ENCODE measurements at regions not wholly inside any gene's neighbourhood (a gene's known extent, or its start where the extent isn't known, plus 50 kb on each side); places are given as distances from the start of the nearest gene placed in this dataset.

DNA sequence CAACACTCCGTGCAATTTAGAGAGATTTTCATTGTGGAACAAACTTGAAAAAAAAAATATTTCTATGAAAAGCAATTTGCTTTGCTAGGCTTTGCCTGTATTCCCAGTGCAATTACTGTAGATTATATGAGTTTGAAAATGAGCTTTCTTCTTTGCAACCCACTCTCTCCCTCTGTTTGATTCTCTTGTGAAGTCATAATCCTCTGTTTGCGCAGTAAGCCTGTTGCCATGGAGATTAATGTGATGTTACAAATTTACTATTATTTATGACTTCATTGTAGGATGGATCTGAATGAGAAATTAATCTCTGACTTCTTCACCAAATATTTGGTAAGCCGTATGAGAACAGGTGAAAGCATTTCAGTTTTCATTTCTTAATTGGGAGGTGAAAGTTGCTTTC, 320.3 kb downstream of the SPATA31D1 start:
- TF ChIP-seq, protein P1, sequence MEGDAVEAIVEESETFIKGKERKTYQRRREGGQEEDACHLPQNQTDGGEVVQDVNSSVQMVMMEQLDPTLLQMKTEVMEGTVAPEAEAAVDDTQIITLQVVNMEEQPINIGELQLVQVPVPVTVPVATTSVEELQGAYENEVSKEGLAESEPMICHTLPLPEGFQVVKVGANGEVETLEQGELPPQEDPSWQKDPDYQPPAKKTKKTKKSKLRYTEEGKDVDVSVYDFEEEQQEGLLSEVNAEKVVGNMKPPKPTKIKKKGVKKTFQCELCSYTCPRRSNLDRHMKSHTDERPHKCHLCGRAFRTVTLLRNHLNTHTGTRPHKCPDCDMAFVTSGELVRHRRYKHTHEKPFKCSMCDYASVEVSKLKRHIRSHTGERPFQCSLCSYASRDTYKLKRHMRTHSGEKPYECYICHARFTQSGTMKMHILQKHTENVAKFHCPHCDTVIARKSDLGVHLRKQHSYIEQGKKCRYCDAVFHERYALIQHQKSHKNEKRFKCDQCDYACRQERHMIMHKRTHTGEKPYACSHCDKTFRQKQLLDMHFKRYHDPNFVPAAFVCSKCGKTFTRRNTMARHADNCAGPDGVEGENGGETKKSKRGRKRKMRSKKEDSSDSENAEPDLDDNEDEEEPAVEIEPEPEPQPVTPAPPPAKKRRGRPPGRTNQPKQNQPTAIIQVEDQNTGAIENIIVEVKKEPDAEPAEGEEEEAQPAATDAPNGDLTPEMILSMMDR (IDR thresholded peaks at IDR 0.05; ENCODE audit: low read depth, low read length, poor library complexity, severe bottlenecking) = no peak
- no peak for TF ChIP-seq EZH2phosphoT487 (IDR thresholded peaks at IDR 0.05; ENCODE audit: borderline replicate concordance, low read length)

GRCh38 chr9:82313697-82314096, 325.1 kb downstream of the SPATA31D1 start:
- H3K4me2 ChIP-seq (ENCODE audit: low read length) = no peak overlapping the region
- TF ChIP-seq EZH2phosphoT487 (IDR thresholded peaks at IDR 0.05; ENCODE audit: borderline replicate concordance, low read length) = no peak
- TF ChIP-seq, protein P1 (IDR thresholded peaks at IDR 0.05; ENCODE audit: low read depth, low read length, poor library complexity, severe bottlenecking) = no peak

More for the DNA sequence above, 320.3 kb downstream of the SPATA31D1 start:
- H3F3A ChIP-seq (ENCODE audit: control insufficient read depth, insufficient read depth) = no peaks in the 10 kb centered on the region
- H3K36me3 ChIP-seq (ENCODE audit: control insufficient read depth, low read length) = no peaks in the 10 kb centered on the region
- H4K20me1 ChIP-seq (ENCODE audit: control insufficient read depth, insufficient read depth, low read depth, low read length) = no peaks in the 10 kb centered on the region
- H3K4me3 ChIP-seq (ENCODE audit: low read length) = no peak overlapping the region
- no peaks in the 10 kb centered on the region for H3K9me2 ChIP-seq (replicated peaks; ENCODE audit: control insufficient read depth, low read length)
- no peak overlapping the region for H3K27ac ChIP-seq (ENCODE audit: low read depth, low read length)
- no peak overlapping the region for H3K4me2 ChIP-seq (ENCODE audit: low read length)
- no peaks in the 10 kb centered on the region for H3K79me2 ChIP-seq (ENCODE audit: control insufficient read depth, low read length)
- no peaks in the 10 kb centered on the region for H3K4me1 ChIP-seq (ENCODE audit: control insufficient read depth, low read length)
- no peaks in the 10 kb centered on the region for H3K27me3 ChIP-seq (ENCODE audit: control insufficient read depth, low read length)
- H3K9me3 ChIP-seq (ENCODE audit: control insufficient read depth, insufficient read depth, low read length) = no peaks in the 10 kb centered on the region

GRCh38 chr9:82320566-82320965, 332.0 kb downstream of the SPATA31D1 start:
- H3K27ac ChIP-seq (ENCODE audit: low read depth, low read length) = no peak overlapping the region
- H3K4me3 ChIP-seq (ENCODE audit: low read length) = no peak overlapping the region
- H3F3A ChIP-seq (ENCODE audit: control insufficient read depth, insufficient read depth) = no peaks in the 10 kb centered on the region
- no peaks in the 10 kb centered on the region for H3K4me1 ChIP-seq (ENCODE audit: control insufficient read depth, low read length)
- no peaks in the 10 kb centered on the region for H4K20me1 ChIP-seq (ENCODE audit: control insufficient read depth, insufficient read depth, low read depth, low read length)
- H3K4me2 ChIP-seq (ENCODE audit: low read length) = no peak overlapping the region
- H3K79me2 ChIP-seq (ENCODE audit: control insufficient read depth, low read length) = no peaks in the 10 kb centered on the region
- H3K36me3 ChIP-seq (ENCODE audit: control insufficient read depth, low read length) = no peaks in the 10 kb centered on the region
- no peaks in the 10 kb centered on the region for H3K27me3 ChIP-seq (ENCODE audit: control insufficient read depth, low read length)
- H3K9me3 ChIP-seq (ENCODE audit: control insufficient read depth, insufficient read depth, low read length) = no peaks in the 10 kb centered on the region
- TF ChIP-seq, protein P1 (IDR thresholded peaks at IDR 0.05; ENCODE audit: low read depth, low read length, poor library complexity, severe bottlenecking) = no peak
- no peak for TF ChIP-seq EZH2phosphoT487 (IDR thresholded peaks at IDR 0.05; ENCODE audit: borderline replicate concordance, low read length)
- H3K9me2 ChIP-seq (replicated peaks; ENCODE audit: control insufficient read depth, low read length) = no peaks in the 10 kb centered on the region

More at GRCh38 chr9:82313697-82314096, 325.1 kb downstream of the SPATA31D1 start:
- no peaks in the 10 kb centered on the region for H3F3A ChIP-seq (ENCODE audit: control insufficient read depth, insufficient read depth)
- H3K4me1 ChIP-seq (ENCODE audit: control insufficient read depth, low read length) = no peaks in the 10 kb centered on the region
- no peaks in the 10 kb centered on the region for H3K9me2 ChIP-seq (replicated peaks; ENCODE audit: control insufficient read depth, low read length)
- H3K79me2 ChIP-seq (ENCODE audit: control insufficient read depth, low read length) = no peaks in the 10 kb centered on the region
- H3K36me3 ChIP-seq (ENCODE audit: control insufficient read depth, low read length) = no peaks in the 10 kb centered on the region
- no peaks in the 10 kb centered on the region for H3K27me3 ChIP-seq (ENCODE audit: control insufficient read depth, low read length)
- no peak overlapping the region for H3K27ac ChIP-seq (ENCODE audit: low read depth, low read length)
- H4K20me1 ChIP-seq (ENCODE audit: control insufficient read depth, insufficient read depth, low read depth, low read length) = no peaks in the 10 kb centered on the region
- no peaks in the 10 kb centered on the region for H3K9me3 ChIP-seq (ENCODE audit: control insufficient read depth, insufficient read depth, low read length)
- H3K4me3 ChIP-seq (ENCODE audit: low read length) = no peak overlapping the region

All from DOHH2 (cell line).